ENCODE measurements at regions not wholly inside any gene's neighbourhood (a gene's known extent, or its start where the extent isn't known, plus 50 kb on each side); places are given as distances from the start of the nearest gene placed in this dataset.

- Histone ChIP-seq H2AFZ (ENCODE audit: low read depth, low read length, poor library complexity, severe bottlenecking) (no peak overlapping the region), H3K4me3 (replicated peaks in 1 of 2; ENCODE audit: low read depth in 1 of 2, low read length in 2 of 2) (no peak overlapping the region), H3K36me3 (ENCODE audit: control insufficient read depth in 1 of 2, insufficient read depth in 2 of 2, low read length in 2 of 2) (no peaks in the 10 kb centered on the region), H4K20me1 (ENCODE audit: insufficient read depth) (no peaks in the 10 kb centered on the region), H3K9me3 (ENCODE audit: control insufficient read depth in 1 of 2, insufficient read depth in 1 of 2, low read depth in 1 of 2, low read length in 2 of 2) (no peaks in the 10 kb centered on the region; a peak in 1 of 4 replicates), H3K27me3 (ENCODE audit: insufficient read depth, low read length) (peaks cover 8% of the 10 kb centered on the region; the same call in 1 of the 2 replicates), H3K27ac (ENCODE audit: low read depth, low read length) (no peak overlapping the region), H3K79me2 (ENCODE audit: insufficient read depth, low read length) (no peaks in the 10 kb centered on the region), H3K9ac (ENCODE audit: low read length) (no peak overlapping the region), H3K9me2 (ENCODE audit: insufficient read depth) (no peaks in the 10 kb centered on the region), H3K4me1 (ENCODE audit: control insufficient read depth in 1 of 2, insufficient read depth in 2 of 2, low read length in 2 of 2) (no peaks in the 10 kb centered on the region), H3K4me2 (ENCODE audit: low read length) (no peak overlapping the region)
- TF ChIP-seq TCF7L2 (IDR thresholded peaks at IDR 0.05; ENCODE audit: borderline replicate concordance, extremely low read depth, insufficient read depth, insufficient read length) (no peak), REST (IDR thresholded peaks at IDR 0.05; ENCODE audit: low read depth) (no peak), EGR1 (IDR thresholded peaks at IDR 0.05; ENCODE audit: low read depth) (no peak), ZFX (IDR thresholded peaks at IDR 0.05) (no peak), ELF1 (IDR thresholded peaks at IDR 0.05; ENCODE audit: borderline replicate concordance, low read depth) (no peak)
- DNase-seq (ENCODE audit: low read depth, low spot score): no peak
- ChIA-PET POLR2A (no interaction called here), CTCF (no interaction called here), RAD21 (ENCODE audit: low non-redundant PET in 1 of 2, low total read pairs in 2 of 2, uncharacterized antibody in 2 of 2, unreplicated experiment in 2 of 2) (no interaction called here)
- intact Hi-C loops (cut with micrococcal nuclease): no loop called here
- BruUV-seq (replicated peaks): no TSS peak
- no peak for ATAC-seq
Observed at GRCh38 chr1:57925226-57925625, 501.4 kb upstream of the DAB1 start.

GRCh38 chr1:57922130-57922529 lies 498.3 kb upstream of the DAB1 start:
- H2AFZ ChIP-seq (ENCODE audit: low read depth, low read length, poor library complexity, severe bottlenecking): no peak overlapping the region
- no peaks in the 10 kb centered on the region for H3K9me3 ChIP-seq (ENCODE audit: control insufficient read depth in 1 of 2, insufficient read depth in 1 of 2, low read depth in 1 of 2, low read length in 2 of 2)
- H3K9me2 ChIP-seq (ENCODE audit: insufficient read depth): no peaks in the 10 kb centered on the region
- ChIA-PET RAD21 (ENCODE audit: low non-redundant PET in 1 of 2, low total read pairs in 2 of 2, uncharacterized antibody in 2 of 2, unreplicated experiment in 2 of 2) (no interaction called here), POLR2A (no interaction called here), CTCF (no interaction called here)
- DNase-seq (ENCODE audit: low read depth, low spot score) (no peak), ATAC-seq (no peak)
- no peaks in the 10 kb centered on the region for H3K36me3 ChIP-seq (ENCODE audit: control insufficient read depth in 1 of 2, insufficient read depth in 2 of 2, low read length in 2 of 2)
- no peak overlapping the region for H3K27ac ChIP-seq (ENCODE audit: low read depth, low read length)
- no peak overlapping the region for H3K4me3 ChIP-seq (replicated peaks in 1 of 2; ENCODE audit: low read depth in 1 of 2, low read length in 2 of 2)
- no peaks in the 10 kb centered on the region for H4K20me1 ChIP-seq (ENCODE audit: insufficient read depth)
- TF ChIP-seq, protein P1, sequence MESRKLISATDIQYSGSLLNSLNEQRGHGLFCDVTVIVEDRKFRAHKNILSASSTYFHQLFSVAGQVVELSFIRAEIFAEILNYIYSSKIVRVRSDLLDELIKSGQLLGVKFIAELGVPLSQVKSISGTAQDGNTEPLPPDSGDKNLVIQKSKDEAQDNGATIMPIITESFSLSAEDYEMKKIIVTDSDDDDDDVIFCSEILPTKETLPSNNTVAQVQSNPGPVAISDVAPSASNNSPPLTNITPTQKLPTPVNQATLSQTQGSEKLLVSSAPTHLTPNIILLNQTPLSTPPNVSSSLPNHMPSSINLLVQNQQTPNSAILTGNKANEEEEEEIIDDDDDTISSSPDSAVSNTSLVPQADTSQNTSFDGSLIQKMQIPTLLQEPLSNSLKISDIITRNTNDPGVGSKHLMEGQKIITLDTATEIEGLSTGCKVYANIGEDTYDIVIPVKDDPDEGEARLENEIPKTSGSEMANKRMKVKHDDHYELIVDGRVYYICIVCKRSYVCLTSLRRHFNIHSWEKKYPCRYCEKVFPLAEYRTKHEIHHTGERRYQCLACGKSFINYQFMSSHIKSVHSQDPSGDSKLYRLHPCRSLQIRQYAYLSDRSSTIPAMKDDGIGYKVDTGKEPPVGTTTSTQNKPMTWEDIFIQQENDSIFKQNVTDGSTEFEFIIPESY (IDR thresholded peaks at IDR 0.05; ENCODE audit: extremely low read depth, insufficient replicate concordance, low read length): no peak
- no peak for TF ChIP-seq POLR2A (IDR thresholded peaks at IDR 0.05; ENCODE audit: borderline replicate concordance, extremely low read depth, insufficient read depth, insufficient read length)
- TF ChIP-seq, protein P2, sequence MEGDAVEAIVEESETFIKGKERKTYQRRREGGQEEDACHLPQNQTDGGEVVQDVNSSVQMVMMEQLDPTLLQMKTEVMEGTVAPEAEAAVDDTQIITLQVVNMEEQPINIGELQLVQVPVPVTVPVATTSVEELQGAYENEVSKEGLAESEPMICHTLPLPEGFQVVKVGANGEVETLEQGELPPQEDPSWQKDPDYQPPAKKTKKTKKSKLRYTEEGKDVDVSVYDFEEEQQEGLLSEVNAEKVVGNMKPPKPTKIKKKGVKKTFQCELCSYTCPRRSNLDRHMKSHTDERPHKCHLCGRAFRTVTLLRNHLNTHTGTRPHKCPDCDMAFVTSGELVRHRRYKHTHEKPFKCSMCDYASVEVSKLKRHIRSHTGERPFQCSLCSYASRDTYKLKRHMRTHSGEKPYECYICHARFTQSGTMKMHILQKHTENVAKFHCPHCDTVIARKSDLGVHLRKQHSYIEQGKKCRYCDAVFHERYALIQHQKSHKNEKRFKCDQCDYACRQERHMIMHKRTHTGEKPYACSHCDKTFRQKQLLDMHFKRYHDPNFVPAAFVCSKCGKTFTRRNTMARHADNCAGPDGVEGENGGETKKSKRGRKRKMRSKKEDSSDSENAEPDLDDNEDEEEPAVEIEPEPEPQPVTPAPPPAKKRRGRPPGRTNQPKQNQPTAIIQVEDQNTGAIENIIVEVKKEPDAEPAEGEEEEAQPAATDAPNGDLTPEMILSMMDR (IDR thresholded peaks at IDR 0.05 in 2 of 3, conservative IDR thresholded peaks at IDR 0.05 in 1 of 3; ENCODE audit: borderline replicate concordance in 1 of 3, insufficient read depth in 1 of 3, low read depth in 2 of 3, low read length in 2 of 3): no peak
- no peak for TF ChIP-seq SIN3A (IDR thresholded peaks at IDR 0.05; ENCODE audit: low read depth)
- TF ChIP-seq MAX (IDR thresholded peaks at IDR 0.05): no peak
- no peak for TF ChIP-seq ATF3 (IDR thresholded peaks at IDR 0.05)
- TF ChIP-seq EGR1 (IDR thresholded peaks at IDR 0.05; ENCODE audit: low read depth): no peak
- TF ChIP-seq ZFX (IDR thresholded peaks at IDR 0.05): no peak
- no peak for TF ChIP-seq POLR2AphosphoS5 (IDR thresholded peaks at IDR 0.05; ENCODE audit: low read depth, low read length)
- H3K79me2 ChIP-seq (ENCODE audit: insufficient read depth, low read length): no peaks in the 10 kb centered on the region
- intact Hi-C loops (cut with micrococcal nuclease): no loop called here
- no TSS peak for BruUV-seq (replicated peaks)
- H3K9ac ChIP-seq (ENCODE audit: low read length): no peak overlapping the region
- H3K4me1 ChIP-seq (ENCODE audit: control insufficient read depth in 1 of 2, insufficient read depth in 2 of 2, low read length in 2 of 2): no peaks in the 10 kb centered on the region
- no peak overlapping the region for H3K4me2 ChIP-seq (ENCODE audit: low read length)
- no peaks in the 10 kb centered on the region for H3K27me3 ChIP-seq (ENCODE audit: insufficient read depth, low read length)
